ENCODE measurements at regions not wholly inside any gene's neighbourhood (a gene's known extent, or its start where the extent isn't known, plus 50 kb on each side); places are given as distances from the start of the nearest gene placed in this dataset.
A peak's percentile ranks its signal among the peaks of the same experiment; 100 is the strongest.
"Not testable (repeated sequence)": the region's sequence is repeated elsewhere in the genome, so short reads cannot be mapped to it uniquely, and the experiment has no call there.

DNA sequence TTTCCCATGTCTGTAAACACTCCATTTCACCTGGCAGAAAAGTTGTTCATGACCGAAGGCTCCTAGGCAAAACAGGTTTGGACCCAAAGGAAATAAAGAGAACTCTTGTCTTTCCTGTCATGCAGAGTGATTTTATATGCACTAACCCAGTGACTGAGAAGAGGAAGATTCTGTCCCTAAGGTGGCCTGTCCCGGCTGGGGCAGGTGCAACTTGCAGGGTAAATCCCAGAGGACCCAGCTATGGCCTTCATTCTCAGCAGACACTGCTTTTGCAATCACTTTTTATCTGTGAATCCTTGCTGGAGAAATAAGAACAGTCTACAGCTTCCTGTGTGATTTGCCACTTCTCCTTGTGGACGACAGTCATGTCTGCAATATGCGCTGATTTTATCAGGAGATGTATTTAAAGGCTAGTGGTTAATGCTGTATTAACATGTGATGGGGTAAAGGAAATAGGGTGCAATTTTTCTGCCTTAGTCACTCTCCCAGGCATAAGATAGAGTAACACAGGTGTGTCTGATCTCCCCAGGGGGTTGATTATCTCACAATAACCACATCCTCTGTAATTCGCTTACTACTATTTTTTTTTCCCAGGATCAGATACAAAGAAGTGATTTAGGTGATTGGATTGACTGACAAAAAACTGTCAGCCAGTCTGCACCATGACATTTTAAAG lies 696.8 kb upstream of the SOX9 start:
- no peak for DNase-seq

- DNase-seq = no peak
Observed at GRCh38 chr17:71427801-71428200, 693.0 kb upstream of the SOX9 start.

GRCh38 chr17:71428897-71429296 lies 691.9 kb upstream of the SOX9 start:
- DNase-seq = no peak

DNA sequence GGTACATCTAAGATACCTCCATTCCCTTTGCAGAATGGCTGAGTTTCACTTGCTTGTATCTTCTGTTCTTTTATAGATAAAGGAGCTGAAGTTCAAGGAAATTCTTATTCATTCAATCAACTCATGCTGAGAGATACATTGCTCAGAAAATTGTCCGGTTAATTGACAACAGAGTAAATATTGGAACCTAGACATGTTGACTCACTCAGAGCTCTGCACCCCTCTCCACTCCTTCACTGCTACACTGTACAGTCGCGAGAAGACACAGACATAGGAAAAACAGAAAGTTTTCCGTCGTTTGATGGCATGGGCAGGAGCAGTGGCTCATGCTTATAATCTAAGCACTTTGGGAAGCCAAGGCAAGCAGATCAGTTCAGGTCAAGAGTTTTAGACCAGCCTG lies 690.5 kb upstream of the SOX9 start:
- DNase-seq = no peak

DNA sequence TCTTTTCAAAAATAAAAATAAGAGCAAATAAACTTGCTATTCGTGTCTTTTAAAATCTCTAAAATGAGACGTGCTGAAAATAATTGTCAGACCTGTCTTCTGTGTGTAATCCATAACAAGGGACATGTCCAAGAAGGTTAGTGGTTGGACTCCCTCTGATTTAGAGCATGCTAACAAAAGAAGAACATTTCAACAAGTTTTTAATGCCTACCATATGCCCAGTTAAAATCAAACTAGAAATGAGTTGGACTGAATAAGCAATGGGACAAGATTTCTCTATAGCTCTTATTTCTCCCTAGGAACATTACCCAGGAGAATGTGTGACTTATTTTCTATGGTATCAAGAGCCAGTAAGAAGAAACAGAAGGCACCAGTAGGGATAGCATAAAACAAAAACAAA lies 689.7 kb upstream of the SOX9 start:
- DNase-seq = no peak

DNA sequence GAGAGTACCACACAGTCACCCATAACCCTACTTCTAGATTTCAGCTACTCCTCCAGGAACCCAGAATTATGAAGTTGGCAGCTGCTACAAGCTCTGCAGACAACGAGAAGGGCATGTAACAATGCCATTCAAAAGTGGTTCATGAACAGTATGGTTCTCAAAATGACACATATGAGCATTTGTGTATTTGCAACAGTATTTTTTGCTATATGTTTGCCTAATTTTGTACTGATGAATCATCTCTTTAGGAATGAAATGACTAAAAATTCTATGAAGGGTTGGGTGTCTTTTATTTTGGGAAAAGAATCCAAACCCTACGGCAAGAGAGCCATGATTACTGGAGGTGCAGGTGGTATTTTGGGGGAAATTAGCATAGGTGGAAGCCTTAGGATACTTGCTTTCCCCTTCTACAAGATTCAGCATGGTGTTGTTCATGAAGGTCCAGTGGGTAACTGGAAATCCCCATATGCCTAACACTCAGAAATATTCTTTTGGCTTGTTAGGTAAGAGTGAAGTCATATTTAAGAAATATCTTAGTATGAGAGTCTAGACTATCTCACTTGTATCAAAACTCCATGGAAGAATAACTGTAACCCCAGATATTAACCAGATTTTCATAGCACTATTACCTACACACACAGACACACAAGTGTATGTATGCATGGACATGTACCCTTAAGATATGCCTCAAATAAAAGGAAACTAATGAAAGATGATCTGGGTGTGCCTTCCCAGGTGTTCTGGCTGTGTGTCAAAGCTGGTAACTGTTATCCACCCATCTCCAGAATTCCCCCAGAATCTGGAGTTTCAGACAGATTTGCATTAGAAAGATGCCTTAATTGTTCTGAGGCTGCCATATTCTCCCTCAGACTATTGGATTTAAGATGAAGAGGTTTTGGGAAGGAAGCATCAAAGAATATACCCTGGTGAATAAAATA lies 688.2 kb upstream of the SOX9 start:
- DNase-seq = no peak

GRCh38 chr17:71434716-71435115 lies 686.1 kb upstream of the SOX9 start:
- DNase-seq = no peak

DNA sequence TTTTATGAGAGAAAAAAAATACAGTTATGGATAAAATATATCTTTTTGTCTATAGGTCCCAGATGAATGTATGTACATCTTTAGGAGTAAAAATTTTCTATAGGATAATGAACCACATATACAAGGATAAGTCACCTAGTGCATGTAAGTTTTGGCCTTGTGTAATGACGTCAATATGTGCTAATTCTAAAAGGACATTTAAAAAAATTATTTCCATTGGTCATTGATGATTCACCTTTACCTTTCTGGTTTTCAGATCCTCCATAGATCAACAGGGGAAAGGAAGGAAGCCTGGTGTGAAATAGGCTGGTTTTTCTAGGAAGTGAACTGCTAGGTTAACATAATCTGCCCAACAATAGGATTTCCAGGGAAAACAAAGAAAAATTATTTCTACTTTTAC lies 684.3 kb upstream of the SOX9 start:
- DNase-seq = no peak

DNA sequence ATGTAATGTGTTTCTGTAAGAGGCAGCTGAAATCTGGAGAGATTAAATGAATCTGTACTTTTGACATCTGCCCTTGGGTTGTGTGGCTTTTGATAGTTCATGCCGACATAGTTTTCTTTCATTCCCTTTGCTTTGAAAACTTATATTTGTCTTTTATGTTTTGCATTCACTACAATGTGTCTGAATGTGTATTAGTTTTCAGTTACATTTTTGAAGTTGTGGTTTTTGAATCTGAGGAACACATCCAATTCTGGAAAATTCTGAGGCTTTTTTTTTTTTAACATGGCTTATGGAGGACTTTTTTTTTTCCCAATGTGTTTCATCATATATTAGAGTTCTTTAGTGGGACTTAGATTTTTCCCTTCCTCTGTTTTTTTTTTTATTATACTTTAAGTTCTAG lies 683.7 kb upstream of the SOX9 start:
- no peak for DNase-seq

DNA sequence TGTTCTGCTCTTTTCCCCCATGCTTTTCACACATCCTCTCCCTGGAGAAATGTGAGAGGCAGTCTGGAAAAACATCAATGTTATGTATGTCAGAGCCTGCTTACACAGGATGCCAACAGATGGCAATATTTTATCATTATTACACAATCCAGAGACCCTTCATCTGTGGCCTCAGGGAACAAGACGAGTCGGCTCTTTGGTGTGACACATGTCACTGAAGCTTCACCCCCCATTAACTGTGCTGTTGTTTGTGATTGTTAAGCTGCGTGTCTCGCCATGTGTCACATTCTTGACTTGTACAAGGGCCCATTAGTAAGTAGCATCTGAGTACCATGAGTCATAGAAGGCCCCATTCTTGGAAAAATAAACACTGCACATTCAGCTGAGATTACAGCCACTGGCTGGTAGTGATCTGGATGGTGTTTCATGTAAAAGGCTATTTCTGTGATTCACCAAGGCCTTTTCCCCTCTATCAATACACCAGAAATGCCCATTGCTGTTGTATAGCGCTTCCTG lies 682.1 kb upstream of the SOX9 start:
- no peak for DNase-seq

- no peak for DNase-seq
Observed at GRCh38 chr17:71440513-71440912, 680.3 kb upstream of the SOX9 start.

DNA sequence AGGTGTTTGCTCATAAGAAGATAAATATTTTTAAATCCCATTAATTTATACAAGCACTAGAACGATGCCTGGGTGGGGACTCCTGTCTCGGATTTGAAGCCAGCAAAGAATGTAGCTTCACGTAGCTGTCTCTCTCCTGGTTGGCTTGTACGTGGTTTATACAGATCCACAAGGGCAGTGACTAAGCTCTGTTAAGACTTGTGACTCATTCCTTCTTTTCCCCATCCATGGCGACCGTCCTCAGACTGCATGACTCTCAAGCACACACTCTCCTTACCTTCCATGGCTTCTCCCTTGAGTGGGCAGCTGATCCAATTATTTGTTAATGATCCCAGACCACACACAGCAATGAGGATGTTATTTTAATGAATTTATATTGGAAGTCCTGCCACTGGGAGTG lies 679.7 kb upstream of the SOX9 start:
- no peak for DNase-seq

- no peak for DNase-seq
Observed at GRCh38 chr17:71444078-71444477, 676.7 kb upstream of the SOX9 start.

- DNase-seq = no peak
Observed at GRCh38 chr17:71446645-71447437, 674.0 kb upstream of the SOX9 start.

GRCh38 chr17:71447644-71448043 lies 673.2 kb upstream of the SOX9 start:
- no peak for DNase-seq

- not testable (repeated sequence) for DNase-seq
Observed at GRCh38 chr17:71450657-71451056, 670.2 kb upstream of the SOX9 start.

DNA sequence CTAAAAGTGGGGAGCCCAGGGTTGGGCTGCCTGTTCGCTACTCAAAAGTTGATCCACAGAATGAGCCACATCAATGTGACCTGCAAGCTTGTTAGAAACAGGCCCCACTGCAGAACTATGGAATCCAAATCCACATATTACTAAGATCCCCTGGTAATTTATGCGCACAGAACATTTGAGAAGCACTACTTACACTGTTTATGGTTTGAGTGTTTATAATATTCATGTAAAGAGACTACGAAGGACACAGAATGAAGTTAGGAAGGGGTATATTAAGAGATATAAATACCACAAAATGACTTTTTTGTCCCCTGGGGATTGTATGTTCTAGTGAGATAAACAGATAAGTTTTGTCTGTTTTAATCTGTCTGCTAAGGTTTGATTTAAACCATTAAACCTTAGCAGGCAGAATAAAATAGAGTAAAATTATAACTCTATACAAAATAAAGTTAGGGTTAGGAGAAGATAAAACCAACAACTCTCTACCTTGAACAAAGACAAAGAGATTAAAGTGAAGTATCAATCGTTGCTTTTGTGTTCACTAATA lies 666.9 kb upstream of the SOX9 start:
- DNase-seq = no peak

DNA sequence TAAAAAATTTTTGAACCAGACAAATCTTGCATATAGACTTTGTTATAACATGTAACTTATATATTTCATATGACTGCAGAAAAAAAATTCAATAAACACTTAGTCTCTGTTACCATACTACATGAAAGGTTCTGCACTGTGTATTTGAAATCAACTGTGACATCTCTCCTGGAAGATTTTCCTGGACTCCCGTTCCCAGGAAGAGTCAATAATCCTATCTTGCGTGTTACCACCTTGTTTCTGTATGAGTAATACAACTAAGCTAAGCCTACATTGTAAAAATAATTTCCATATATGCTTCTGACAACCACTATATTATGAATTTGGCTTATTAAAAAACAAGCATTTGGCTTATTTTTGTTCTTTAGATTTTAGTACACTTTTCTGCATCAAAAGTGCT lies 665.6 kb upstream of the SOX9 start:
- DNase-seq = no peak

DNA sequence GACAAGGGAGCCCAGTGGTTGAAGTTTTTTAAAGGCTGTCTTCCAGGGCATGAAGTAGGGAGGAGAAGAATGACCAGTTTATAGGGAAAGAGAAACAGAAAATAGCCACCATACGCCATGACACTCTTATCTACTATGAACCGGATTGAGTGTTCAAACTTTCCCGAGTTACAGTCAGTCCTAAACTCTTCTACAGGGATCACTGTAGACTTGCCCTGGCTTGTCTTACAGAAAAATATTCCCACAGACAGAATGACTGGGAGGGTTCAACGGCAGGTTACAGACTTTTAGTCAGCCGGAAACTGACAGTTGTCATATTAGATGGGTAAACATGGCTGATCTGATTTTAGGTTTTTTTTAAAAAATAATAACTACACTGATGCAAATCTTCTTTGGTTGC lies 662.5 kb upstream of the SOX9 start:
- DNase-seq = no peak

GRCh38 chr17:71460943-71461342 lies 659.9 kb upstream of the SOX9 start:
- no peak for DNase-seq

DNA sequence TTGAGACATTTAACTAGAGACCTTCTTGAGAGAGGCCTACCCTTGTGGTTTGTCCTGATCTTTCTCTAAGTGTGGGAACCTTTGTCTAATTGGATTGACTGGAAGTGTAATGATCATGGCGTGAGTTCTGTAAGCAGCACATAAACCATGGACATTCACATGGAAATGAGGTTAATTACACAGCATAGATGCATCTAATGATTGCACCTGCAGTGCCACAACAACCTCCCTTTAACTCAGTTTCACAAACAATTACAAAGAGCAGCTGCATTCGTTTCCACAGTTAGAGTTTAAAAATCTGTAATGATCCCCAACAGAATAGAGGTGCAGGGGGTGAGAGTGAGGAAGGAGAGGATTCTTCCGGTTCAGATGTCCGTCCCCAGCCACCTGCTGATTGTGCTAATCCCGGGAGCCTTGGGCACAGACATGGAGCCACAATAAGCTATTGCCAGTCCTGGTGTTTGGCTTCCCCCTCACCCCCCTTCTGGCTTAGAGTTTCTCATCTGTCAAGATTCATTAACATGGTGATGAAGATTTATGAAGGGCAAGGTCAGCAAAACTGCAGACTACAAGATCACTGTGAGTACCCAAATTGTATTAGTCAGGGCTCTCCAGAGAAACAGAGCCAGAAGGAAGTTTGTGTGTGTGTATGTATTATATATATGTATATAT lies 659.2 kb upstream of the SOX9 start:
- peak; percentile 65 for DNase-seq

DNA sequence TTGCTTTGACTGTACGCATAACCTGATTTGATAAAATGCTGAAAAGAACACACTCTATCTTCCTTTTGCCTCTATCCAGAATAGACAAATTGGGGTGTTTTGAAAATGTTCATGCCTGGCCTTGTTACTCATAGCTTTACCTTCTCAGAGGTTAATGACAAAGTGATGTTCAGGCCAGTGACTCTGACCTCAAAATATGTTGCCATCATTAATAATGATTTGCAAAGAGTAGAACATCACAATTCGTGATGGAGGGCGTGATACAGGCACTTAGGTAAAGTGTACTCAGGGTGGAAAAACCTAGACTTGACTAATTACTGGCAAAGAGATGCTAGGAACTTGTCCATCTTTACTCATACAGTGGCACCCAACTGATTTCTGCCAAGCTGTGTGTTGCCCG lies 656.6 kb upstream of the SOX9 start:
- DNase-seq = no peak

DNA sequence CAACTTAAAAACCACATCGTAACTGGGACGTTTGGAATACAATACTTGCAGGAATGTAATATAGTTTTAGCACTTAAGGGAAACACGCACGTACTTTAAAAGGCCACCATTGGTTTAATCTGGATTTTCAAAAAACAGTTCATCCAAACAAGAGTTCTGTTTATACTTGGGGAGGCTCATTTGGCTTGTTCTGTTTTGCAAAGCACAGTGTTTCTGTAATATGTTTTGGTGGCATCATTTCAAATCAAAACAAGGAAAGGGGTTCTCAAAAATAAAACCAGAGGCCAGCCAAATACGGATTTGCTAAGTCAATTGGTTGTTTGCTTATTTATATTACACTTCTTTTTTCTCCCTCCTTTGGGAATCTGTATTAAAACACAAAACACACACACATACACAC lies 656.1 kb upstream of the SOX9 start:
- no peak for DNase-seq
